Middle frontal gyrus (tissue), 1 donor: ENCODE measurements at regions not wholly inside any gene's neighbourhood (a gene's known extent, or its start where the extent isn't known, plus 50 kb on each side); places are given as distances from the start of the nearest gene placed in this dataset.

ENCODE experiments used
- DNase-seq: peaks from one replicate; pipeline ENCODE4 v3.0.0-alpha.2; 2015; ENCODE audit warnings: low spot score; ENCODE audit errors: extremely low spot score

DNA sequence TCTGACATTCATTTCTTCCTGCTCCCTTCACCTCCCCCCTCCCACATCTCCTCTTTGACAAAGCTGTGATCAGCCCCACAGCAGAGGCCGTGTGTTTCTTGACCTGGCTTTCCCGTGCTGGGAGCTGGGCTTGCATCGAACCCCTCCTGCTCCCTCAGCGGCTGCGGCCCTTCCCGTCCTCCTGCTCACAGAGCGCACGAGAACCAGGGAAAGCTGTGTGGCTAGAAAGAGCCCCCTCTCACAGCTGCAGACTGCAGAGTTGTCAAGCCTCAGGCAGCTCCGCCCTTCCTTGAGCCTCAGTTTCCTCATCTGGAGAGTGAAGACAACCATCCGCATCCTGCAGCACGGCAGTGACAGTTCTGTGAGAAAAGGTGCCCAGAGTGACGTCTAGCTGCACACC is 65.7 kb upstream of the GLI2 start:
- DNase-seq, result no peak

DNA sequence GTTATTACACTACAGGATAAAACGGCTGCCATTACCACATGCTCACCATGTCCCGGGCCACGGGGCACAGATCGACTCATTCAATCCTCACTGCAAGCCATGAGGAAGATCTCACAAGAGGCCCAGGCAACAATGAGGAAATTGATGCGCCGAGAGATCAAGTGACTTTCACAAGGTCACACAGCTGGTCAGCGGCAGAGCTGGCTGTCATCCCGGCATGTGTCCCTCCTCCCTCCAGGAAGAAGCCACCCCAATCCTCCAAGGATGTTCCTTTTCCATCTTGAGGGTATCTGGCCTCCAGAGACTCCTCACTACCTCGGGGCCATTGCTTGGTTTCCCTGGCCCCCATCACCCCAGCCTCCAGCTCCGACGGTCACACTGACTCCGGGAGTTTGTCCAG is 65.3 kb upstream of the GLI2 start:
- DNase-seq, result no peak

DNA sequence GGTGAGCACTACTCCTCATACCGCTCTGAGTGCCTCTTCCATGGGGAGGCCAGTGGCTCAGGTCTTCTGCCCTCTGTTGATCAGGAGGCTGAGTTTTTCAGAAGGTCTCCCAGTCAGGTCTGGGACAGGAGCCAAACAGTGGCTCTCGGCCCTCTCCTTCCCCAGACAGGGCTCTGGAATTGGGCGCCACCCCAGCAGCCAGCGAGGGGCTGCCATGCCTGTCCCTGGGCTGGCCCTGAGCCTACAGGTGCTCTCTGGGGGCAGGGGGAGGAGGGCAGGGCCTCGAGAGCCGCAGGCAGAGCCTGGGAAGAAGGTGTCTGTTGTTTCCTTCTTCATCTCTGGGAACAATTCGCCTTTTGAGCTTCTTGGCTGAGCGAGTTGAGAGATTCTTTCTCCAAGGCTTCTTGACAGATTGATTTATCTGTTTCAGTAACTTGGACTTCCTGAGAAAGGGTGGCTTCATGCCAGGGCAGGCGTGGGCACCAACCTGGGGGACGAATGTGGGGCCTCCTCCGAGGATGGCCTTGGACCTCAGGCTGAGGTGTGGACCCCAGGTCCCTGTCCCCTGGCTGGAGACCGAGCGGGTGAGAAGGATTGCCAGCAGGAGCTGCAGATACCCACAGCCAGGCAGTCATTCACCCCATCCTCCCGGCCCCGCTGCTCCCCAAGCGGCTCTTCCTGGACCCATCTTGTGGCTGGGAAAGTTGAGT is 64.7 kb upstream of the GLI2 start:
- no peak for DNase-seq

DNA sequence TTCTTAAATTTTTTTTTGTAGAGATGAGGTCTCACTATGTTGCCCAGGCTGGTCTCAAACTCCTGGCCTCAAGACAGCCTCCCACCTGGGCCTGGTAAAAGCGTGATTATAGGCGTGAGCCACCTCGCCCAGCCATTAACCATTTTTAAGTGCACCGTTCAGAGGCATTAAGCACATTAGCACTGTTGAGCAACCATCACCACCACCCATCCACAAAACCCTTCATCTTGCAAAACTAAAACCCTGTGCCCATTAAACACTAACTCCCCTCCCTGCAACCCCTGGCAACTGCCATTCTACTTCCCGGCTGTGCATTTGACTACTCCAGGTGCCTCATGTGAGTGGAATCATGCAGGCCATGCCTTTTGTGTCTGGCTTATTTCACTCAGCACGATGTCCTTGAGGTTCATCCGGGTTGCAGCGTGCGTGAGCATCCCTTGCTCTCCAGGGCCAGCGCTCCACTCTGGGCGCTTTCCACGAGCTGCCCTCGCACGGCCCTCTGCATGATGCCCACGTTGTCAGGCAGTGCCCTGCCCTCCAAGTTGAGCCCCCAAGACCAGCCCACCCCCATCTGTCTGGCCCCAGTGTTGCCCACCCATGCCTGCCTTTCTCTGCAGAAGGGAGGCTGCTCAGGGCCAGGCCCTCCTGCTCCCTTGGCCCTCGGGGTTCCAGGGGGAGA is 63.0 kb upstream of the GLI2 start:
- DNase-seq, result no peak

DNA sequence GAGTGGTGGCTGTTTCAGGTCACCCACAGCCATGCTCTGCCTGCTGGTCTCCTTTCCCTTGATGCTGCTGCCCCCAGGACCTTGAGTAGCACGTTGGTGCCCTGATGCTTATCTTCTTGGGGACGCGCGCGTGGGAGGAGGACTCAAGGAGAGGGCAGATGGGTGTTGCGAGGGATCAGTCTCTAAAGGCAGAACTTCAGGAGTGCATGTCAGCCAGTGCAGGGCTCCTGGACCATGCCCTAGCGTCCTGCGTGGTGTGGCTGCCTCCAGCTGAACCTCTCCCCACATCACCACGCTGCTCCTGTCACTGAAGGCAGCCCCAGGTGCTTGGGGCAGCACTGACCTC is 62.5 kb upstream of the GLI2 start:
- DNase-seq, result no peak

DNA sequence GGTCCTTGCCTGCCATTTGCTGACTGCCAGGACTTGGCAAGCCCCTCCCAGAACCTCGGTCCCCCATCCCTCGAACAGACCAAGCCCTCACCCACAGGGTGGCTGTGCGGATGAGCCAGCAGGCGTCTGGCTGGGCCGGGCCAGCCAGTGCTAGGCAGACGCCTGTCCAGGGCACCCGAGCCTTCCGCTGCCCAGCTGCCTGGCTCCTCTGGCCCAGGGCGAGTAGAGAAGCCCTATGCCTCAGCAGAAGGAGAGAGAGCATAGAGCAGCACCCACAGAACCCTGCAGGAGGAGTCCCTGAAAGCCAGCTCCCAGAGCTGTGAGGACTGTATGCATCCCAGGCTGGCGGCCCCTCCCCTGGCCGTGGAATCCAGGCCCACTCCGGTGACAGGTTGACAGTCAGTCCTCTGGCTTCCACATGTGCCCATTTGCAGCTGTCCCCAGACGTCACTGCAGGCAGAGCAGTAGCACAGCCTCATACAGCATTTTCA is 62.1 kb upstream of the GLI2 start:
- DNase-seq, result no peak

DNA sequence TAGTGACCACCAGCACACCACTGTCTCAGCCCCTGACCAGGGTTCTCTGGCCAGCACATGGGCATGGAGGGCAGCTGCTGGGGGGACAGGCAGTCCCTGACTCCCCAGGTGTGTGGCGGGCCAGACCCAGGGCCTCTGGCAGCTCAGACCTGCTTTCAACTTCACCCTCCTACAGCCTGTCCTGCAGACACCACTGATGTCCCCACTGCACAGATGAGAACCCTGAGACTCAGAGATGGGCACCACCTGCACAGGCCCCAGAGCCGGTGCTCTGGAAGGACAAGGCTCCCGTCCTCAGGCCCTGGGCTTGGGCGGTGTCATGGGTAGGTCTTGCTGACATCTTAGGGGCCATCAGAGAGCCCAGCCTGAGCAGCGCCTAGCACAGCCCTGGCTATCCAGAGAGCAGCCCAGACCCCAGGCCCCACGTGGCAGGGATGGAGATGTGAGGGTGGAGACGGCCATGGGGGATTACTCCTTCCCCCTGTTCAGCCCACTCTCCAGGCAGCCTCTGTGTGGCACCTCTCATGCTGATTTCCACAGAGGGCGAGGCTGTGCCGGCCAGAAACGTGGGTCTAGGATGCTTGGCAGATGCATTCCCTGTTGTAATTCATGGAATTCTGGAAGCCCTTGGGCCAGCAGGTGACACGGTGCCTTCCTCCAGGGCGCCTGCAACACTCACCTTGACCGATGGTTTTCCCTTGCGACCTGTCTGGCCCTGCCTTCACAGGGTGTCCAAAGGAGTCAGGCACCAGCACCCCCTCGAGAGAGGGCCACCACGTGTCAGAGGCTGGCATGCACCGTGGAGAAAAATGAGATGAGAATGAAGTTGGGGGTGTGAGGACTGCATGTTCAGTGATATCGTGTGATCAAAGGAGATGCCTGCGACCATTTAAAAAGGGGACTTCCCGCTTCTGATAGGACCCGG is 61.2 kb upstream of the GLI2 start:
- DNase-seq, result no peak

DNA sequence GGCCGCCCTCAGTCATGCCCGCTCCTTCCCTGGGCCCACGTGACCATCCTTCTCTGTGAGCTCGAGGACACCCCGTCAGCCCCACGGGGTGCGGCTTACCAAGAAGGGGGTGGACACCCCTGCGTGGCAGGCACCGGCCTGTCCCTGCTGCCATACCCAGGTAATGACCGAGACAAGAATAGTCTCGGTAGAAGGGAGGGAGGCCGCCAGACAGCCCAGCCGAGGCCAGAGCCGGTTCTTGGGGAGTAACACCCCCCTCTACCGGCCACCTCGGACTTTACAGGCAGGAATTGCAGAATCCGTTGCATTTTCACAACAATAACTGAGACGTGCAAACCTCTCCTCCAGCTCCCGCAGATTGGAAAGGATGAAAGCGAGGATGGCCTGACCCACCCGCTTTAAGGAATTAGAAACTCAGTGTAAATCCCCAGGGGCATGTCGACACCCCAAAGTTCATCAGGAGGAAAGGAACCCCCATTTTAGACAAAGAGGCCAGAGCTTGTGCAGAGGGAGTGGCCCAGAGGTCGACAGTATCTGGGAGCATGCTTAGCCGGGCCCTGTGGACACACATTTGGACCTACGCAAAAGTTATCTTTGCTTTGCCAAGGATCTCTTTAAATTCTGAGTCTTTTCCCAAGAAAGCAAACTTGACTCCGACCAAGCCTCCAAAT is 60.1 kb upstream of the GLI2 start:
- no peak for DNase-seq

DNA sequence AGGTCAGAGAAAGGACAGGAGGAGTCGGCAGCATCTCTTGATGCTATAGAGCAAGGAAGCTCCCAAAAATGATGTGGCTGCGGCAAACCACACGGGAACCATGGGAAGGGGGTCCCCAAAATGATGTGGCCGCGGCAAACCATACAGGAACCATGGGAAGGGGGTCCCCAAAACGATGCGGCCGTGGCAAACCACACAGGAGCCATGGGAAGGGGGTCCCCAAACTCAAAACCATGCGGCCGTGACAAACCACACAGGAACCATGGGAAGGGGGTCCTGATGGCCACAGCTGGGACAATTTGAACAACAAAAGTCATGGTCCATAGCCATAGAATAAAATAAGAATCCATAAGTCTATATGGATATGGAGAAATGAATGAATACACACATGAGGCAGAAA is 58.4 kb upstream of the GLI2 start:
- no peak for DNase-seq

DNA sequence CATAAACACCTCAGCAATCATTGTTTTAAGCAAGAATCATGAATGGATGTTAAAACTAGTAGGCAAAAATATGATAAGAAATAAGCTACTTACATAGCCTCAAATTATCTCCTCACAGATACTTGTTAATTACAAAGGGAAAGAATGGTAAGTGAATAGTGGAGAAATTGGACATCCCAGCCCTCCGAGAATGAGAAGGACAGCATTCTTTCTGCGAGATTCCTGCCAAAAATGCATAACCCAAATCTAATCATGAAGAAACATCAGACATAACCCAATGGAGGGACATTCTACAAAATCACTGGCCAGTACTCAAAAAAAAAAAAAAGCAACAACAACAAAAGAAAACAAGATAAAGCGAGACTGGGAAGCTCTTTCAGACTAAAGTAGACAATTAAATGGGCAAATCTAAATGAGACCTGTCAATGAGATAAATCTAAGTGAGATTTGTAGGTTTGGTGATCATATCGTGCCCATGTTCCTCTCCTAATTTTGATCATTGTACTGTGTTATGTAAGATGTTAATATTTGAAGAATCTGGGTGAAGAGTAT is 57.9 kb upstream of the GLI2 start:
- DNase-seq, result no peak

DNA sequence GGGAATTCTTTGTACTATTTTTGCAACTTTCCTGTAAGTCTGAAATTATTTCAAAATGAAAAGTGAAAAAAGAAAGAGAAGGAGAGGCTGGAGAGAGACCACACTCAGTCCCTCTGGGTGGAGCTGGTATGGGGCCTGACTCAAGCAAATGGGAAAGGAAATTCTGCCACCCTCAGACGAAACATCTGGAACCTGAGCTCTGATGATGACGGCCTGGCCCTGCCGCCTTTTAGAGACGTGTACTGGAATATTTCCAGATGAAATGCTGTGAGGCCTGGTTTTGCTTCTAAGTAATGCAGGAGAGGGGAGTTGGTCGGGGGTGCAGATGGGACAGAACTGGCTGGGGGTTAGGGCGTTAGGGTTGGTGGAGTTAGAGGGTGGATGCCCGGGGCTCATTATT is 57.4 kb upstream of the GLI2 start:
- DNase-seq, result no peak

DNA sequence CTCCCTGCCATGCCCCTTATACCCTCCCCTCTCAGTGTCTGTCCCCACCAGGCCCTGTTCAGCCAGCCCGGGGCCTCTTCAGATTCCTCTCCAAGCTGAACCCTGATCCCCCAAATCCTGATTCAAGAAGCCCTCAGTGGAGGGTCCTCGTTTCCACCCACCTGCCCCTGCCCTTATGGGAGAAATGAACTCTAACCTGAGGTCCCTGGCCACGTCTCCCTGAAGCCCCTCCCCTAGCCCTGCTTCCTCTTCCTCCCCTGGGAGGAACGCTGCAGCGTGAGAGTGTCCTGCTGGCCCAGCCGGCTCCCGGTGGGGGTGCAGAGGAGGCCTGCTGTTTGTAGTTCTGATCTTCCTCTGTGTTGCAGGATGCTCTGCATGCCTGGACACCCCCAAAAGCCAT is 56.7 kb upstream of the GLI2 start:
- no peak for DNase-seq

DNA sequence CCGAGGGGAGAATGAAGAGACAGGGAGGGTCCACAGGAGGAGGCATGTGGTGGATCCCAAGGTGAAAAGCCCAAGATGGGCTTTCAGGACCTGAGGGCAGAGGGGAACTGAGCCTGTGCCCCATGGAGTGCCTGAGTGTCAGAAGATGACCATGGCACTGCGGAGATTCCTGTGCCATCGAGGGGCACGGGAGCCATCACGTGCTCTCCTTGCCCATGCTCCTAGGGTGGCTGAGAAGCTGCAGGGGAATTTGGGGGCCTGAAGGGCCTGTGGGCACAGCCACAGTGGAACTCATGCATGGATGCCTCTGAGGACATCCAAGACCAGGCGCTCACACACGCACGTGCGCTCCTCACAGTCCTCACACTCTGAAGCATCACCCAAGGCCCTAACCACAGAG is 56.1 kb upstream of the GLI2 start:
- no peak for DNase-seq

DNA sequence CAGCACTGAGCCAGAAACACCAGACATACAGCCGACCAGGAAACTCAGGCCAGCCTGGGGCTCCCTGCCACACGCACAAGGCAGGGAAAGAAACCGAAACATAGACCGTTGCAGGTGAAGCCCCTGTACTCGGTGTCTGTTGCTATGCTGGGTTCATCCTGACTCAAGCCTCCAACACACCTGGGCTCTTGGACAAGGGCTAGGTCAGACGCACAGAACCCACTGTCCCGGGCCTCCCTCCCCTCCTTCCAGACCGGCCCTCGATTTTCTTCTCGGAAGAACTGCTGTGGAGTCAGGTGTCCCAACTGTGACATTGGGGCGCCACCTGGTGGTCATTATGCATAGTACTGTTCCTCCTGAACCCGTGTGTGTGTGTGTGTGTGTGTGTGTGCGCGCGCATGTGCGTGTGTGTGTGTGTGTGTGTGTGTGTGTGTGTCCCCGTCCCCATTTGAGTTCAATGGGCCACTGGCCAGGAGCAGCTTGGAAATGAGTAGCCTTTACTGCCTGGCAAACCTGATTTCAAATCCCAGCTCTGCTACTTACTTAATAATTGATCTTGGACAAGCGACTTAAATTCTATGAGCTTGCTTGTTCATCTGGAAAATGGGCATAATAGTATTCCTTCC is 55.4 kb upstream of the GLI2 start:
- peak; percentile 44 for DNase-seq

DNA sequence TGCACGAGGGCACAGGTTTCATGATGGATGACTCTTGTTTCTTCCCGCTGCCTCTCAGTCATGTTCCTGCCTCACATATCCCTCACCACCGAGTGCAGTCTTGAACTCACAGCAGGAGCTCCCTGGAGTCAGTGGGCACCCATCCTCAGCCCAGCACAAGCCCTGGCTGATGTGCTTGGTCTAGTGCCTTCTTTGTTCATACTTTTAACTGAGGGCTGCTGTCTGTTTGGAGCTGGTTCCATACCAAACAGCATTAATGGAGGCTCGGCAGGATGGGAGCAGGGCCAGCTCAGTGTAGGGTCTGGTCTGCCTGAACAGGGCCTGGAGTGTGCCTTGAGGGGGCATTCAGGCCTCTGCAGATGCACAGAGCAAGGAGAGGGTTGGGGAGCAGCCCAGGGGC is 54.5 kb upstream of the GLI2 start:
- no peak for DNase-seq

DNA sequence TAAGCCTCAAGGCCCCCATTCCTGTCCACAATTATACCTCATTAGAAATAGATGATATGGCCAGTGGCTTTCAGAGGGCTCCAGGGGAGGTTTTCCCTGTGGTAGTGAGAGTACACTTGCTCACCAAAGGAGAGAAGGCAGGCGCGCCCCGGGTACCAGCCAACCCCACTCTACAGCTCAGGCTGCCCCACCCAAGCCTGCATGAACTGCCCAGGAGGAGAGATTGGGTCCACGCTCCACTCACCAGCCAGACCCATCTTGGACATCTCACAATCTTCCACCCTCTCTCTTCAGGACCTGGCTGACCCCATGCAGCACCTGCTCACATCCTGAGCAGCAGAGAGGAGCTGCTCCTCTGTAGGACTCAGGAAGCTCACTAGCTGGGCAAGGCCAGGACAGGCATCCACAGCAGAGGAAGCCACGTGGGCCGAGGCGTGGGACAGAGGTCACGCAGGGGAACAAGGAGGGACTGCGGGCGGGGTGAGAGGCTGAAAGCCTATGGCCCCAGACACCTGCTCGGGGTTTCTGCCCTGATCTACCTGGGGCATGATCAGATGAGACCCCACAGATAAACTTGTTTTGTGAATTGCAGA is 53.9 kb upstream of the GLI2 start:
- no peak for DNase-seq

DNA sequence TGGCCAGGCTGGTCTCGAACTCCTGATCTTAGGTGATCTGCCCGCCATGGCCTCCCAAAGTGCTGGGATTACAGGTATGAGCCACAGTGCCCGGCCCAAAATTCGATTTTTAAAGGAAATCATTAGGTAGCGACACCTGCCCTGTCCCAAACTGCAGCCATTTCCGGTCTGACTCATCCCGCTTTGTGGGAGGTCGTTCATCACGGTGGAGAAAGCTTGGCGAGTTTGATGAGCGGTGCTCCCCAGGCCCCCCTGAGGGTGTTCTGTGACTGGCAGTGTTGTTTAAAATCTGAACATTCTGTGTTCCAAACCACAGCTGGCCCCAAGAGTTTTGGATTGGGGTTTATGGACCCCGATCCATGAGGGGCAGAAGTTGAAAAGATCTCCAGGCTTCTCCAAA is 53.0 kb upstream of the GLI2 start:
- no peak for DNase-seq

DNA sequence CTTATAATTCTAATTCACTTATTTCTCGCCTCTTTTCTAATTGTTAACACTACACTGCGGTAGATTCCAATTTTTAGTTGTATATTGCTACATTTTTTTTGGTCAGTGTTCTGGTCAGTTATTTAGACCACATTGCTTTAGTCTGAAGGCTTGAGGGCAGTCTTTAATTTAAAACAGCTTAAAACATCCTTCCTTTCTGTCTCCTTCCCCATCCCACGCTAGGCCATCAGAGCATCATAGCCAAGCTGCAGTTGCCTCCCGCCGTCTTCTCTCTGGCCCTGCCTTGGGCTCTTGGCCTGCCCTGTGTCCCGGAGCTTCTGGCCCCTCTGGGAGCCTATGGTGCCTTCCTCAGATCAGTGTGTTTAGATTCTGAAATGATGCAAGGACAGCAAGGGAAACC is 52.6 kb upstream of the GLI2 start:
- no peak for DNase-seq

DNA sequence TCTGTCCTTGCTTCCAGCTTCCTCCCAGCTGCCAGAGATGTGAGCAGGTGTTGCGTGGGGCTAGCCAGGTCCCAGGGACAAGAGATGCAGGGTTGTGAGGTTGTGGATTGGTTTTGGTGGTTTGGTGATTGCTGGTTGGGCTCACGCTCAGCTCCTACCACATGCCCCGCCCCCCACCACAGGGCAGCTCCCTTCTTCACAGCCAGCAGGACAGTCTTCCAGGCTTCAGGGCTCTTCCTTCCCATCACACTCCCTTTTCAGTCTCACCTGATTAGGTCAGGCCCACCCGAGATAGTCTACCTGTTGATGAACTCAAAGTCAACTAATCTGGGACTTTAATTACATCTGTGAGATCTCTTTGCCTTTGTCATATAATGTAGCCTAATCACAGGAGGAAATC is 52.0 kb upstream of the GLI2 start:
- DNase-seq, result no peak

DNA sequence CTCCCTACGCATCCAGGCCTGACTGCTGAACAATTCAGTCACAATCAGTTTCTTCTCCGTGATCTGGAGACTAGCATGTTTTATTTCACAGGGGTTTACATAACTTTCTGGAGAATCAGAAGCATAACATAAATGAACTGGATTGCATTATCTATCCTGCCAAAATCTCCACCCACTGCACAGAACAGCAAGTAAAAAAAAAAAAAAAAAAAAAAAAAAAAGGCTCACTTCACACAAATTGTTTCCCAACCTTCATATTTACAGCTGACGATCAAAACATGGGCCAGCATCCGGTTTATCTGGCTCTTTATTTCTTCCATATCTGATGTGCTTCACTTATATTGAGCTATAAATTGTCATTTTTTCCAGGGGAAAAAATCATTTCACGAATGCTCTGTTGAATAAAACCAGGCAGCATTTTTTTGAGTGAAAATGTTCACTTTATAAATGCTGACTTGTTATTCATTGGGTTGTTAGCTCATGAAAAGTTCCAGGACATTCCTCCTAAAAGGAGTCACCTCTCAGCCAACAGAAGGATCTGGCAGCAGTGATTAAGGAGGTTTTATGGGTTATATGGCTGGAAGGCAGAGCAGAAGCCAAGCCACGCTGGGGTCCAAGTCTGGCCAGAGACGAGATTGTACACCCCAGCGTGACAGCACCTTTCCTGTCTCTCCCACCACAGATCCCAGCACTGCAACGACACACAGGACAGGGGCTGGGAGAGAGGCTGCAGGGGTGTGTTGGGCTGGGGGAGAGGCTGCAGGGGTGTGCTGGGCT is 51.2 kb upstream of the GLI2 start:
- no peak for DNase-seq
